ENCODE measurements at regions not wholly inside any gene's neighbourhood (a gene's known extent, or its start where the extent isn't known, plus 50 kb on each side); places are given as distances from the start of the nearest gene placed in this dataset.

- TF ChIP-seq CTCF (IDR thresholded peaks at IDR 0.05 in 4 of 5, conservative IDR thresholded peaks at IDR 0.05 in 1 of 5) (no peak), POLR2A (IDR thresholded peaks at IDR 0.05) (no peak)
These were observed 890.5 kb downstream of the UQCRFS1 start for GRCh38 chr19:28322491-28322890.

All from gastrocnemius medialis (tissue), 4 donors.